HFF-Myc (cell line): ENCODE measurements at regions not wholly inside any gene's neighbourhood (a gene's known extent, or its start where the extent isn't known, plus 50 kb on each side); places are given as distances from the start of the nearest gene placed in this dataset.

Experiments used
- DNase-seq: peaks from one replicate; pipeline ENCODE4 v3.0.0-alpha.2; 2011; ENCODE audit warnings: low read depth; ENCODE audit errors: extremely low read depth
- H3K4me3 ChIP-seq: replicated peaks from 2 replicates; pipeline ENCODE4 v1.5.1; 2011; ENCODE audit warnings: low read depth, mild to moderate bottlenecking, control low read depth, low read length
- TF ChIP-seq, protein P1 (sequence below): IDR thresholded peaks from 2 replicates; pipeline ENCODE4 v1.5.1; 2012; ENCODE audit warnings: mild to moderate bottlenecking, low read depth, low read length, control low read depth; ENCODE audit errors: missing control alignments

DNA sequence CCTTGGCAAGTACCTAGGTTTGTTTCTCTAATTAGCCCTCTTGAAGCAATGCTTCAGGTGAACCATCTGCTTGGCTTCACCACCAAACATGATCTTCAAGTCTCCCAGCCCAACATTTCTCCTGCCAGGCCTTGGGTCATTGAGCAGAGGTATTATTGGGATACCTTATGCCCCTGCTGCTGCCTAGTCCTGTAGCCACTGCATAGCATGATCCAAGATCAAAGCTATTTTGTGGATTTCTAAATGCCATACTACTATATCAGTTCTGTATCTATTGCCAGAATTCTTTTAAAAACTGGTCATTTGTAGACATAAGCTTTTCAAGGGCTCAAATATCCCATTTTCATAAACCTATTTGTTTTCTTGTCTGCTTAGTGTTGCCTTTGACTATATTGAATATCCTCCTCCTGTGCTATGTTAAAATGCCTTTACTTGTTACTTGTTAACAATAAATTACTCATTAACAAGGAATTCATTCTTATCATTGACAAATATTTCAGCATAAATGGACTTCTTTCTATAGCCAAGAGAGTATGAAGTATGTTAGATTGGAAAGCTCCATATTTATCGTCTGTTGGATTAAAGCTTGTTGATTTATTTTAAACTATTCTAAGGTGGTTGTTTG, 204.5 kb upstream of the RBBP8 start:
- no peak overlapping the region for H3K4me3 ChIP-seq
- DNase-seq = no peak
- TF ChIP-seq, protein P1, sequence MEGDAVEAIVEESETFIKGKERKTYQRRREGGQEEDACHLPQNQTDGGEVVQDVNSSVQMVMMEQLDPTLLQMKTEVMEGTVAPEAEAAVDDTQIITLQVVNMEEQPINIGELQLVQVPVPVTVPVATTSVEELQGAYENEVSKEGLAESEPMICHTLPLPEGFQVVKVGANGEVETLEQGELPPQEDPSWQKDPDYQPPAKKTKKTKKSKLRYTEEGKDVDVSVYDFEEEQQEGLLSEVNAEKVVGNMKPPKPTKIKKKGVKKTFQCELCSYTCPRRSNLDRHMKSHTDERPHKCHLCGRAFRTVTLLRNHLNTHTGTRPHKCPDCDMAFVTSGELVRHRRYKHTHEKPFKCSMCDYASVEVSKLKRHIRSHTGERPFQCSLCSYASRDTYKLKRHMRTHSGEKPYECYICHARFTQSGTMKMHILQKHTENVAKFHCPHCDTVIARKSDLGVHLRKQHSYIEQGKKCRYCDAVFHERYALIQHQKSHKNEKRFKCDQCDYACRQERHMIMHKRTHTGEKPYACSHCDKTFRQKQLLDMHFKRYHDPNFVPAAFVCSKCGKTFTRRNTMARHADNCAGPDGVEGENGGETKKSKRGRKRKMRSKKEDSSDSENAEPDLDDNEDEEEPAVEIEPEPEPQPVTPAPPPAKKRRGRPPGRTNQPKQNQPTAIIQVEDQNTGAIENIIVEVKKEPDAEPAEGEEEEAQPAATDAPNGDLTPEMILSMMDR = no peak

DNA sequence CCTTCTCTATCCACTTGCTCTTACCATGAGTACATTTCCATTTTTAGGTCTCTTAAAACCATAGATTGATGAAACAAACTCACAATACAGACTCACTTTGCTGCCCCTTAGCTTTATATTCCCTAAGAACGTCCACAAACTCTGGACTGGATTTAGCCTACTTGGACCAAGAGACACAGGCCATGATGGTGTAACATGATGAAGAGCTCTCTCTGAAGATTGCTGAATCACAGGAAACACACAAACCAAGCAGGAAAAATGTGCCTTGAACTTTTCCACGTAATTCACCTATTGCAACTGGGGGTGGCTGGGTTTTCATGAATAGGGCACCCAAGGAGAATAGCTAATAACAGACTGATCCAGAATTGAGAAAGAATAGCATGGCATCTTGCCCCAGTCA, 201.7 kb upstream of the RBBP8 start:
- TF ChIP-seq, protein P1 = no peak
- H3K4me3 ChIP-seq = no peak overlapping the region
- no peak for DNase-seq

DNA sequence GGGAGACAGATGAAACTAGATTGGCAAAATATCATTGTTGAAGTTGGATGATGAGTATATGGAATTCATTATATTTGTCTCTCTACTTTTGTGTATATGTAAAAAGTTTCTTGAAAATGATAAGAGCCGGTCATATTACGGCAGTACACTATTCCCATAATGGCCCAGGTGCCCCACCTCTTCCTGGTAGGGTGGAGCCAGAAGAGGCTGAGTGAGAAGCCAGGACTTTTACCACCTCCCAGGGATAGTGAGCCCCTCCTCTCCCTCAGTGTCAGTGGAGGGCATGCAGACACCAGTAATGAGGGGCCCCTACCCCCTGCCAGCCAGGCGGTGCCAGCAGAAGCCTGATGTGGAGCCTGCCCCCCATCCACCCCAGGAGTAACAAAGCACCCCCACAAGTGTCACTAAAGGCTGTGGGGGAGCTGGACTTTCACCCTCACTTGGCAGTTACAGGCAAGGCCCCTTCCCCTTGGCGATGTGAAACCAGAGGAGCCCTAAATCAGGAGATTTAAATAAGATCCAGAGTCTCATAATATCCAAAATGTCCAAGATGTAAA, 198.9 kb upstream of the RBBP8 start:
- TF ChIP-seq, protein P1 = no peak
- H3K4me3 ChIP-seq = no peak overlapping the region
- no peak for DNase-seq

DNA sequence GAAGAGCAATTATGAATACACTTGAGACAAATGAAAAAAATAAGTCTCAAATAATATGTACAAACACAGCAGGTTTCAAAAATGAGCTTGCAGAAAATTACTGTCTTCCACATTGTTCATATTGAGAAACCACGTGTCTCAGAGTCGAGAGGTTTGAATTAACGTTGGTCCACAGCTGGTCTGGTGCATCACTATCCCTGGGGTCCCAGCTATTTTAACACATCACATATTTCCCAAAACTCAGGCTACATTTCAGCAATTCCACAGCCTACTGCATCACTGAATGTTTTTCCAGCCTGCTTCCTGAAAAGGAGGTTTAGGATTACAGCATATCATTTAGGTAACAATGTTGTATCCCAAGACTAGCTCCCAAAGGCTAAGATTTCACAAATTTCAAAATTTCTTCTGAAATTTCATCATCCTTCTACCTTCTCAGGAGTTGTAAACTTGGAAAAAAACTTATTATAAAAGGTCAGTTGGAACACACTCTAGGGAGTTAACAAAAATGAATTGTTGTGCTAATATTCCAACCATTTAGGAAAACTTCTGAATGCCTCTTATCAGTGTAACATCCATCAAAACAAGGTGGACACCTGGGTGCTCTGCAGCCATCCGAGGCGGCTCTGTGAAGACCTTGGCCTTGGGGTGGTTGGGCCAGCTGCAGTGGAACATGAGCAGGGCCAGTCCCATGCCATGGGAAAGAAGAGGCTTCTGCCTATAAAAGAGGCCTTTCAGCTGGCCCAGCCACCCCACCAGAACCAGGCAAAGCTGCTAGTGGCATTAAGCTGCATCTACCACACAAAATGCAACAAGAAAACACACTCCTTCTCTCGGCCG, 198.1 kb upstream of the RBBP8 start:
- H3K4me3 ChIP-seq = no peak overlapping the region
- TF ChIP-seq, protein P1 = no peak
- DNase-seq = no peak

DNA sequence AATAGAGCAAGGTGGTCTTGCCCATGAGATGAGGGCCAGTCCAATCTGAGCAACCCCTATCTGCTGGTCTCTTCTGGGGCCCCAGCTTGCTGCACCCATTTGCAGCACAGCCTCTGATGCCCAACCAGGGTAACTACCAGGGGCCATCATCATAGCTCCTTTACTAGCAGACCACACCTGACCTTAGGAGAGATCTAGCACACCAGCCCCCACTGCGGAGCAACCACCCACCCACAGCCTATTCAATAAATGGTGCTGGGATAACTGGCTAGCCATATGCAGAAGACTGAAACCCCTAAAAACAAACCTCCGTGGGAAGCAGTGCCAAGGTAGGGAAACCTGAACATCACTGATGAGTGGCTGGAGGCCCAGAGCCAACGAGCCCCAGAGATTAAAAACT, 196.1 kb upstream of the RBBP8 start:
- TF ChIP-seq, protein P1 = no peak
- no peak for DNase-seq
- H3K4me3 ChIP-seq = no peak overlapping the region

DNA sequence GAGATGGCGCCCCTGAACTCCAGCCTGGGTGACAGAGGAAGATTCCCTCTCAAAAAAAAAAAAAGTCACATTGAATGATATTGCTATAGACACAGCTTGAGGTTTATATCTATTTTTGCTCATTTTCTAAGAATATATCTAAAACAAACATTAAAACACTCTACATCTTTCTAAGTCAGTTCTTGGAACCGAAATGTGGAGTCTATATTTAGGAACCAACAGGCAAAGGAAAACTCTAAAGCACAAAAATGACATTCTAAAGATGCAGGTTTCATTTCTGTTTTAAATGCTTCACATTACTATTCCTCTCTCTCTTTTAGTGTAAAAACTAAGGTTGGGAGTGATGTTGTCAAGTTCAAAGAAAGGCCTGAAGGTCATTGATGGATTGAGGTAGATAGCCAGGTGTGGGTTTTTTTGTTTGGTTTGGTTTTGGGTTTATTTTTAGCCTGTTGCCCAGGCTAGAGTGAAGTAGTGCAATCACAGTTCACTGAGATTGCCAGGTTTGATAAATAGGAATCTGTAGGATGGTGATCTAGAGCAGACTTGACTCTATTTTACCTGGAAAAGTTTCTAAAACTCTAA, 194.0 kb upstream of the RBBP8 start:
- no peak for DNase-seq
- H3K4me3 ChIP-seq = no peak overlapping the region
- TF ChIP-seq, protein P1 = no peak
